Dedifferentiated amniotic fluid mesenchymal stem cell (primary cell): ENCODE measurements at regions not wholly inside any gene's neighbourhood (a gene's known extent, or its start where the extent isn't known, plus 50 kb on each side); places are given as distances from the start of the nearest gene placed in this dataset.

ENCODE experiments used
- DNase-seq: peaks from one replicate; pipeline ENCODE4 v3.0.0-alpha.2; 2016; ENCODE audit errors: extremely low spot score

- DNase-seq: no peak
Observed at GRCh38 chr3:124177071-124177470, 185.1 kb upstream of the ROPN1 start.

DNA sequence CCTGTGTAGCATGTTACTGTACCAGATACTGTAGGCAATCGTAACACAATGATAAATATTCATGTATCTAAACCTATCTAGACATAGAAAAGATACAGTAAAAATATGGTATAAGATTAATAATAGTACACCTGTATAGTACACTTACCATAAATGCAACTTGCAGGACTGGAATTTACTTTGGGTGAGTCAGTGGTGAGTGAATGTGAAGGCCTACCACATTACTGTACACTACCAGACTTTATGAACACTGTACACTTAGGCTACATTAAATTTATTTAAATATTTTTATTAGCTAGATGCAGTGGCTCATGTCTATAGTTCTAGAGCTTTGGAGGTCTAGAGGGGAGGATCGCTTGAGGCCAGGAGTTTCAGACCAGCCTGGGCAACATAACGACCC is 186.6 kb upstream of the ROPN1 start:
- no peak for DNase-seq

DNA sequence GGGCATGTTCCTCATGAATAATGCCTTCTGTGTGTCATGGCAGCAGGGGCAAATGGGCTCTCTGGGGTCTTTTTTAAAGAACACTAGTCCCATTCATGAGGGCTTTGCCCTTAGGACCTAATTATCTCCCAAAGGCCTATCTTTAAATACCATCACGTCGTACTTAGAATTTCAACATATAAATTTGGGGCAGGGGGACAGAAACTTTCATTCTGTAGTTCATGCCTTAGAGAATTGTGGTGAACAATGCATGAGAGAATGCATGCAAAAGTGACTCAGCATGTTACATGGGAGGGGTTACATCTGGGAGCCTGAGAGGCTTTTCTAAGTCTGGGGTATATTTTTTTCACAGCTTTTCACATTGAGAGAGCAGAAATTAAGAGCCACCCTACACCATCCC is 208.5 kb upstream of the ROPN1 start:
- peak; percentile 40 for DNase-seq

GRCh38 chr3:124201226-124201625 is 209.3 kb upstream of the ROPN1 start:
- no peak for DNase-seq

GRCh38 chr3:124201786-124202185 is 209.9 kb upstream of the ROPN1 start:
- DNase-seq: no peak

DNA sequence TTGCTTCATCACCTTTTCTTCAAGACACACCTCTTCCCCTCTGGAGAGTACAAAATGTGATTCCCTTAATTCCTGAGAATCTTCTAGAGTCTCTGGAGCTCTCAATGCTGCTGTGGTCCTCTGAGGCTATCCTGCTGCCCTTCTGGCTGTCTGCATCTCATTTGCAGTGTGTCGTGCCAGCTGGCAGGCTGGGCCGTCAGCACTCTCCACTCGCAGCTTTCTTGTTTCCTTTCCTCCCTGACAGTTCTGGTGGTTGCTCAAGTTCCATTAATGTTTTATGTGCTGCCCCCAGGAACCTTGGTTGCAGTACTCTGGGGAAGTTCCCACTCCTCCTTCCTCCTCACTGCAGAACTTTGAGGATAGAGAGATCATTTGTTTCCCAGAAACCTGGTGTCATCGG is 210.8 kb upstream of the ROPN1 start:
- DNase-seq: no peak

GRCh38 chr3:124203292-124203691 is 211.4 kb upstream of the ROPN1 start:
- DNase-seq: no peak

- no peak for DNase-seq
Observed at GRCh38 chr3:124206225-124207055, 214.5 kb upstream of the ROPN1 start.

- no peak for DNase-seq
Observed at GRCh38 chr3:124207077-124207476, 215.2 kb upstream of the ROPN1 start.

DNA sequence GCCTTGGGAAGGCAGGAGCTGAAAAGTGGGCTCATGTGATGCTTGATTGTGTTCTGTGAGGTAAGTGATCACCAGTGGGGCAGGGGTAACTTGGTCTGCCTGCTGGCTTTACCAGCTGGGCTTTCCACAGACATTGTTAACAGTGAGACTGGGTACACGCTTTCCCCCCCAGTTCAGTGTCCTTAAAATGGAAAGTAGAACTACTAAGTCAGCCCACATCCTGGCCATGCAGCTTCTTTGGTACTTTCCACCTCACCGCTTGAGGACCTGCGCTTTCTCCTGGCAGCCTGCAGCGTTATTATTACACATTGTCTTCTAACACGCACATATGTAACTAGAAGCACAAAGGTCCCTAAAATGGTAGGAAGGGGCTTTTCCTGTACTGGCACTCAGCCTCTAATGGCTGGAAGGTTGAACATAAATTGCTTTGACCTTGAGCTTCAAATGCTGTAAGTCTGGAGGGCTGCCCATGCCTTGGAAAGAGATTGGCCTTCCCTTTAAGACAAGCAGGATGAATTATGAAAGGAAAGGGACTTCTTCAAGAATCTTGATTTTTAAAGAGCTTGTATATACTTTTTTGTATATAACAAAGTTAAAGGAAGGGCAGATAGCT is 216.1 kb upstream of the ROPN1 start:
- no peak for DNase-seq

- peak; percentile 37 for DNase-seq
Observed at GRCh38 chr3:124209426-124209825, 217.5 kb upstream of the ROPN1 start.

DNA sequence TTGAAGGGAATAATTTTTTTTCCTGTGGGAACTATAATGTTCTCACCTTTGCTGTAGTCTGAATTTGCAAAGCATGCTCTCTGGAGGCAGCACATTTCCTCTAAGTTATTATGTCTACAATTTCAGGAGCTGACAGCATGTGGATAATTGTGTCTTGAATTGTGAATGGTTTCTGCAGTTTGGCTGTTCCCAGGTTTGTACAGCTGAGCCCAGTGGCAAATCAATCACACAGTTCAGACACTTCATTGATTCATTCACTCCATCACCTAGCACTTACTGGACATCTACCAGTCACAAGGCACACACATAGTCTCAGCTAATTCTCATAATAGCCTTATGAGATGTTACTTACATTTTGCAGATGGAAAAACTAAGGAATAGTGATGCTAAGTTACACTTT is 219.0 kb upstream of the ROPN1 start:
- DNase-seq: no peak

GRCh38 chr3:124213641-124214040 is 221.7 kb upstream of the ROPN1 start:
- no peak for DNase-seq

DNA sequence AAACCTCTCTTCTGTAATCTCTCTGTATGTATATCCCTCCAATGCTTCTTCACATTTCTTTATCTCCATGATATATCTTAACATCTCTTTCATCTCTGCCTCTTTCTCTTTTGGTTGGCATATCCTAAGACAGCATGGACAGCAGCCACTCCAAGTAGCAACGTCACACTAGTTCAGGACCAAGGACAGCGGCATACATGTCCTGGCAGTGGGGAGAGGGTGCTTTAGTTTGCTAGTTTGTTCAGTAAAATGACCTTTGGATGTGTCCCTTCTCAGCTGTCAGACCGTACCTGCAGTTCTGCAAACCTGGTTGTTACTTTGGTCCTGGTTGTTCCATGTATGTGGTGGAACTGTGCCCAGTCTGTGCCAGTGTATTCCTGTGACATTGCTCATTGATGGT is 225.6 kb upstream of the ROPN1 start:
- peak; percentile 48 for DNase-seq

- no peak for DNase-seq
Observed at GRCh38 chr3:124221422-124221821, 229.5 kb upstream of the ROPN1 start.

DNA sequence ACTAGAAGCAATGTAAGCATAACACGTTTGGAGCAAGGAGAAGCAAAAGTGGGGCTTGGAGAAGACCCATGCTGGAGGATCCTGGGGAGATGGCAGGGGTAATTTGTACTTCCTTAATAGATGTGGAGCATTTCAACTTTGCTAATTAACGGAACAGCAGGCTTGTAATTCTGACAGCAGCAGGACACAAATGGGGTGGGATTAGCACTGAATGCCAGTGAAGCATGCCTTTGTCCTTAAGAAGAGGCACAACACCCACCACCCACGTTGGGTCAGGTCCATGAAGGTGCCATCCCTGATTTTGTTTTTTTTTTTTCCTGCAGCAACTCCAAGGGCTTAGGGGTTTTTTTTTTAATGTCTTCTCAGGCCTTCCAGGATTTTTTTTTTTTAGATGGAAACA is 231.9 kb upstream of the ROPN1 start:
- DNase-seq: no peak

GRCh38 chr3:124227150-124227630 is 235.3 kb upstream of the ROPN1 start:
- no peak for DNase-seq

DNA sequence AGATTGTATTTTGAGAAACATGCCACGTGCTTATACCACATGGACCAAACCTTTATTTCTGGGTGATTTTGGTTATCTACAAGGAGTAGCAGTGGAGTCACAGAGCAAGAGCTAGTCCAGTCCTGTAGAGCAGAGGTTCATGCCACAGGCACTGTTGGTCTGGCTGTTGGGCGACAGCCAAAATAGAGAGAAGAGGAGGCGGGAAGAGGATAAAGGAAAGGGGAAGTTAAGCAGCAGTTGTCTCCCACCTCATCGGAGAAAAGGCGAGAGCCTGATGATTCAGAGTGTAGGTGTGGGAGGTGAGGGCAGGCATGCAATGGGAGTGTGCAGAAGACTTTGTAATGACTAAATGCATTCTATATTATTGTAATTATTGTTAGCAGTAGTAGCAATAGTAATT is 237.5 kb upstream of the ROPN1 start:
- no peak for DNase-seq

- DNase-seq: no peak
Observed at GRCh38 chr3:124229836-124230235, 237.9 kb upstream of the ROPN1 start.

GRCh38 chr3:124230432-124230831 is 238.5 kb upstream of the ROPN1 start:
- DNase-seq: no peak

DNA sequence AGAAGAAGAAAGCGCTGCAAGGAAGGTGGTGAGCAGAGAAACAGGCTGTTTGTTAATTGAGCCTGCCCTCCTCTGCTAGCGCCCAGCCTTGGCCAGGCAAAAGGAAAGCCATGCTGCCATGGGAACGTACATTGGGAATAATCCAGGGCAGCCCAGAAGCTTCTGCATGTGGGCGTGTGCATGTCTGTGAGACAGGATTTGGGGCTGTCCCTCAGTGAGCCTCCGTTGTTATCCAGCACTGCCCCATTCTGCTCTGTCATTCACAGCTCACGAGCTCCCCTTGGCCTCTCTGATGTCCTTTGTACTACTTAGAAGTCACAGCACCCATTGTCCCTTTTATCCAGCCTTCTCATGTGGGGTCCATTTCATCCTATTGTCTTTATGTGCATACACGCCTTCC is 239.1 kb upstream of the ROPN1 start:
- no peak for DNase-seq

- no peak for DNase-seq
Observed at GRCh38 chr3:124234852-124235252, 242.9 kb upstream of the ROPN1 start.

GRCh38 chr3:124235446-124235845 is 243.5 kb upstream of the ROPN1 start:
- DNase-seq: no peak
